PC-9 (cell line): ENCODE measurements at regions not wholly inside any gene's neighbourhood (a gene's known extent, or its start where the extent isn't known, plus 50 kb on each side); places are given as distances from the start of the nearest gene placed in this dataset.
A peak's percentile ranks its signal among the peaks of the same experiment; 100 is the strongest.

ENCODE experiments used
- BruUV-seq: library from RNA; stranded (reverse); fragments of 400-500 nt; replicated peaks from 2 replicates; lab custom pipeline; 2021; lab: Mats Ljungman, UMichigan
- CTCF ChIA-PET: fragments of 300-600 bp; sonication (Branson Sonifier 250); formaldehyde crosslinking; loops from one replicate; lab custom pipeline; 2022; ENCODE audit warnings: antibody characterized with exemption; lab: Charles Lee
- POLR2A ChIA-PET: fragments of 300-600 bp; sonication (Branson Sonifier 250); formaldehyde crosslinking; loops from one replicate; lab custom pipeline; 2022; ENCODE audit warnings: antibody characterized with exemption; ENCODE audit not compliant: unreplicated experiment; lab: Charles Lee
- DNase-seq, 2 experiments: peaks; one replicate each; pipeline versions ENCODE4 v3.0.0 to v3.0.0-alpha.2; 2015 to 2022; ENCODE audit warnings: mixed read lengths in 1 of 2
- H2AFZ ChIP-seq: fragments of 200-600 bp; sonication (generic); 2 replicates; pipeline ENCODE4 v1.8.1; 2017; ENCODE audit warnings: antibody characterized with exemption
- H3F3A ChIP-seq: fragments of 200-600 bp; sonication (generic); 2 replicates; pipeline ENCODE4 v1.8.1; 2017; ENCODE audit warnings: antibody characterized with exemption, mild to moderate bottlenecking, low read depth; ENCODE audit not compliant: insufficient read depth
- H3K27ac ChIP-seq: fragments of 200-600 bp; sonication (generic); 2 replicates; pipeline ENCODE4 v1.6.1; 2016; ENCODE audit warnings: mixed run types
- H3K27me3 ChIP-seq: fragments of 200-600 bp; sonication (generic); 2 replicates; pipeline ENCODE4 v1.6.1; 2016; ENCODE audit warnings: low read depth, mixed run types; ENCODE audit not compliant: insufficient read depth
- H3K36me3 ChIP-seq: fragments of 200-600 bp; sonication (generic); 2 replicates; pipeline ENCODE4 v1.6.1; 2016; ENCODE audit warnings: low read depth, mixed run types
- H3K4me1 ChIP-seq: fragments of 200-600 bp; sonication (generic); replicated peaks from 2 replicates; pipeline ENCODE4 v1.6.1; 2016; ENCODE audit warnings: mixed run types; ENCODE audit not compliant: insufficient read depth
- H3K4me2 ChIP-seq: fragments of 200-600 bp; sonication (generic); 2 replicates; pipeline ENCODE4 v1.6.1; 2017; ENCODE audit warnings: mixed run types
- H3K4me3 ChIP-seq: fragments of 200-600 bp; sonication (generic); 2 replicates; pipeline ENCODE4 v1.6.1; 2016; ENCODE audit warnings: mixed run types
- H3K79me2 ChIP-seq: fragments of 200-600 bp; sonication (generic); 2 replicates; pipeline ENCODE4 v1.6.1; 2017; ENCODE audit warnings: low read depth, mixed run types
- H3K9me2 ChIP-seq: fragments of 200-600 bp; sonication (generic); 2 replicates; pipeline ENCODE4 v1.8.1; 2017; ENCODE audit warnings: mild to moderate bottlenecking; ENCODE audit not compliant: insufficient read depth
- H3K9me3 ChIP-seq: fragments of 200-600 bp; sonication (generic); 2 replicates; pipeline ENCODE4 v1.8.1; 2016; ENCODE audit warnings: low read depth; ENCODE audit not compliant: insufficient read depth
- H4K20me1 ChIP-seq: fragments of 200-600 bp; sonication (generic); 2 replicates; pipeline ENCODE4 v1.8.1; 2017; ENCODE audit not compliant: insufficient read depth
- CTCF ChIP-seq: fragments of 200-600 bp; sonication (generic); conservative IDR thresholded peaks from 2 replicates; pipeline ENCODE4 v1.6.1; 2017; ENCODE audit warnings: mixed run types, antibody characterized with exemption, mild to moderate bottlenecking, moderate library complexity
- EZH2 ChIP-seq: fragments of 200-600 bp; sonication (generic); IDR thresholded peaks from 2 replicates; pipeline ENCODE4 v1.8.0; 2017; ENCODE audit warnings: antibody characterized with exemption, low read depth
- intact Hi-C: fragments of 100-400 bp; cut with micrococcal nuclease; formaldehyde crosslinking; loops from one replicate; pipeline ENCODE4 v1.10.0; 2022; ENCODE audit not compliant: unreplicated experiment

- intact Hi-C loops = no loop called here
Observed at GRCh38 chr11:112655371-112655770, 305.8 kb upstream of the NCAM1 start.

GRCh38 chr11:112656772-112657428 lies 304.3 kb upstream of the NCAM1 start:
- H3K4me2 ChIP-seq = no peak overlapping the region

More at GRCh38 chr11:112655371-112655770, 305.8 kb upstream of the NCAM1 start:
- no peaks in the 10 kb centered on the region for H3K9me3 ChIP-seq
- H3K79me2 ChIP-seq = no peaks in the 10 kb centered on the region
- BruUV-seq = no TSS peak
- no peaks in the 10 kb centered on the region for H3K36me3 ChIP-seq
- no peak for TF ChIP-seq CTCF
- TF ChIP-seq EZH2 = no peak
- no peaks in the 10 kb centered on the region for H3F3A ChIP-seq
- DNase-seq = peak in 1 of 2 experiments; percentile 34
- H3K4me2 ChIP-seq = no peak overlapping the region
- H3K27ac ChIP-seq = no peak overlapping the region
- no peak overlapping the region for H3K4me3 ChIP-seq
- no peaks in the 10 kb centered on the region for H4K20me1 ChIP-seq
- ChIA-PET POLR2A (interaction anchor here (0.6 kb wide), 1 partner anchor 489 kb away, joined by 9 read pairs; no protein-coding TSS in a partner anchor), CTCF (no interaction called here)
- no peaks in the 10 kb centered on the region for H3K27me3 ChIP-seq
- no peak overlapping the region for H2AFZ ChIP-seq
- 0 out of 2 replicates have a peak, but pooled peaks cover 6% of the 10 kb centered on the region for H3K4me1 ChIP-seq
- H3K9me2 ChIP-seq = no peaks in the 10 kb centered on the region

GRCh38 chr11:112658431-112658878 lies 302.8 kb upstream of the NCAM1 start:
- 0 out of 2 replicates have a peak, but pooled peaks cover 6% of the 10 kb centered on the region for H3K4me1 ChIP-seq
- no peaks in the 10 kb centered on the region for H3F3A ChIP-seq
- no peak overlapping the region for H3K4me3 ChIP-seq
- no peak overlapping the region for H3K27ac ChIP-seq
- no peak for TF ChIP-seq CTCF
- TF ChIP-seq EZH2 = no peak
- H3K9me2 ChIP-seq = no peaks in the 10 kb centered on the region
- H3K36me3 ChIP-seq = no peaks in the 10 kb centered on the region
- H3K79me2 ChIP-seq = no peaks in the 10 kb centered on the region
- intact Hi-C loops = no loop called here
- no peaks in the 10 kb centered on the region for H3K27me3 ChIP-seq
- H3K4me2 ChIP-seq = no peak overlapping the region
- ChIA-PET POLR2A (no interaction called here), CTCF (no interaction called here)
- H2AFZ ChIP-seq = no peak overlapping the region
- no peaks in the 10 kb centered on the region for H4K20me1 ChIP-seq
- no peaks in the 10 kb centered on the region for H3K9me3 ChIP-seq
- DNase-seq = no peak
- no TSS peak for BruUV-seq

More at GRCh38 chr11:112656772-112657428, 304.3 kb upstream of the NCAM1 start:
- ChIA-PET CTCF (no interaction called here), POLR2A (no interaction called here)
- BruUV-seq = no TSS peak
- H3K79me2 ChIP-seq = no peaks in the 10 kb centered on the region
- intact Hi-C loops = no loop called here
- H3K27me3 ChIP-seq = no peaks in the 10 kb centered on the region
- H3F3A ChIP-seq = no peaks in the 10 kb centered on the region
- H4K20me1 ChIP-seq = no peaks in the 10 kb centered on the region
- H2AFZ ChIP-seq = no peak overlapping the region
- H3K4me3 ChIP-seq = no peak overlapping the region
- no peaks in the 10 kb centered on the region for H3K36me3 ChIP-seq
- H3K9me3 ChIP-seq = no peaks in the 10 kb centered on the region
- H3K9me2 ChIP-seq = no peaks in the 10 kb centered on the region
- DNase-seq = peak in 1 of 2 experiments; percentile 81
- no peak overlapping the region for H3K27ac ChIP-seq
- H3K4me1 ChIP-seq = 0 out of 2 replicates have a peak, but pooled peaks cover 6% of the 10 kb centered on the region
- TF ChIP-seq CTCF (no peak), EZH2 (no peak)
